RCC 7860 (cell line): ENCODE measurements at regions not wholly inside any gene's neighbourhood (a gene's known extent, or its start where the extent isn't known, plus 50 kb on each side); places are given as distances from the start of the nearest gene placed in this dataset.
A peak's percentile ranks its signal among the peaks of the same experiment; 100 is the strongest.

ENCODE experiments used
- DNase-seq: peaks from one replicate; pipeline ENCODE4 v3.0.0-alpha.2; 2015; ENCODE audit warnings: low spot score
- FAIRE-seq: peaks from 2 replicates; lab custom pipeline; 2012; peaks lifted over from hg19 to GRCh38; lab: Jason Lieb, UNC

GRCh38 chr7:142422621-142423020 is 164.8 kb upstream of the PRSS58 start:
- FAIRE-seq: no peak
- DNase-seq: no peak

DNA sequence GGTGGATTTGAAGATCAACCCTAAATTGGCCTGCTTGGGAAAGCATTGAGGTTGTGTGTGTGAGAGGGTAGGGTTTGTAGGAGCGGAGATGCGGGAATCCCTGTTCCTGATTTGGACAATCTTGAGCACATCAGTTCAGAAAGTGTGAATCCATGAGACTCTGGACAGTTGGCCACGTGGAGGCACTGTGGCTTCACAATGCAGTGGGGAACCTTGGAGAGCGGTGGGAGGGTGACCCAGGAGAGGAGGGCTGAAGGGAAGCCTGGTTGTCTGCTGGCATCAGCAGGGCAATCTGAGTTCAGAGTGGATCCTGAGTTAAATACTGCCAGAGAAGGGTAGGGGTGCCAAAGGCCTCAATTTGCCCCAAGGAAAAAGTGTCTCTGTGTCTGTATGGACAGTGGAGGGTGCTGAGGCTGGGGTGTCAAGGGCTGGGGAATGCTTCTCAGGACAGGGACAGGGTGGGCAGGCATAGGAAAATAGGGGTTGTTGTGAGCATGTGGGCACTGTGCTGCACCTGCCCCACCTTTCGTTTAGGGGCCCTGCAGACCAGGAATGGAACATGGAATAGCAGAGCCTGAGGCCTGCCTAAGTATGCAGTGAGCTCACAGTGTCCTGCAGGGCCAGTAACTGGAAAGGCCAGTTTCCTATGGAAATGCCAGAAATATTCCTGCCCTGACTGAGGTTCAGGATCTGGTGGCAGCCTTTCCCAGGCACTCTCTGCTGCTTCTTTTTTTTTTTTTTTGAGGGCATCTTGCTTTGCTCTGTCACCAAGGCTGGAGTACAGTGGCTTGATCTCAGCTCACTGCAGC is 162.9 kb upstream of the PRSS58 start:
- FAIRE-seq: no peak
- no peak for DNase-seq

DNA sequence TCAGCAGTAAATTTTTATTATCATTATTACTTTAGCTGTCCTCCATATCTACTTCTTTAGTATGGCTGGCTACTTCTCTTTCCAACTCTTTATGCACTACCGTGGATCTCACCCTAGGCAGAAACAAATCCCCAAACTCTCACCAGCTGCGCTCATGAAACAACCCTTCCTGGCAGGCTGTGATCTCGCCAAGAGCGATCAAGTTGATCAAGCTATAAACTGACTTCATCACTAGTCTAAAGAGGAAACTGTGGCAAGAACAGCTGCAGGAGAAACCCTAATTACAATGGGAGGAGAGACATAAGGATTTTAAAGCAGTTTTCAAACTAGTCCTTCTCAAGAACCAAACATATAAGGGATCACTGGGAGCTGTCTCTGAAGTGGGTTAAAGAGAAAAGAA is 160.5 kb upstream of the PRSS58 start:
- DNase-seq (no peak), FAIRE-seq (no peak)

- FAIRE-seq (no peak), DNase-seq (no peak)
Measured at GRCh38 chr7:142414915-142415314, 157.1 kb upstream of the PRSS58 start.

DNA sequence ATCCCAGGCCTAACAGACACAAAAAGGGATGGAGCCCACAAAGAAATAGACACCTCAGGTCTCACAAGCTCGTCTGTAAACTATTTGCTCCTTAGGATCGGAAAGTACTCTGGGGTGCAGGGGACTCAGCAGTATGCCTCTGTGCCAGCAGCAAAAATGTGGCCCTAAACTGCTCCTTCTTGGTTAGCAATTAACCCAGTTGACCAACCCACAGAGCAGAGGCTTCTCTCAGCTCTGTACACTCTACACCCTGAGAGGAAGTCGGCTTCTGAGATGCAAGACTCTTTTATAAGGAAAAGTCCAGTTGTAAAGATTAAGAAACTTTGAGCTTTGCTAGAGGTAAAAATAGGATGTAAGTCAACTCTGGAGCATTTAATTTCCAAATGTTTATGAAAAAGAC is 156.3 kb upstream of the PRSS58 start:
- DNase-seq (no peak), FAIRE-seq (no peak)

GRCh38 chr7:142413280-142414000 is 155.6 kb upstream of the PRSS58 start:
- FAIRE-seq (no peak), DNase-seq (no peak)

DNA sequence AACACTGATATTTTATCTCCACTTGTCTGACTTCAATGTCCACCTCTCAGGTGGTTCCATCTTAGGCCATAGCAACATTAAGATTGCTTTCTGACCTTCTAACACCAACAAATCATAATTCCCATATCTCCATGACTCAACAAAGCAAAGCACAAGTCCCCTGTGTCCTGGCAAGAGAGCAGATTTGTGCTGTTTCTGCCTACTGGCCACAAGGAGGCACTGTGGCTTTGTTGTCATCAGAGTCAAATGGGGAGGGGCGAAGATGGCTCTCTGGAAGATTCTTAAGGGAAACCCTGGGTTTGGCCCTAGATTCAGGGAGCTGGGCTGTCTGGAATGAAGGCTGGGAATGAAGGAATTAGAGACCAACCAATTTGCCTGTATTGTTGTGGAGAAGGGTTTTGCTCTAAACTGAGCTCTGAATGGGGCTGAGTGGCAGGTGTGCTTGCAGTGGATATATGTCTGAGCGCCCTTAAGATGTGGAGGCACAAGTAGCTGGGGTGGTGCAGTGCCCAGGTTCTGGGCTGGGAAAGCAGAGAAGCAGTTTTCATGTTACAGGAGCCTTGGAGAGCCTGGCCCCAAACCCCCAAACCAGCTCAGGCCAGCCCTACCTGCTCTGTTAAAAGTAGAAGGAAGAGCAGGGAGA is 154.8 kb upstream of the PRSS58 start:
- DNase-seq: peak; percentile 46
- FAIRE-seq: no peak

DNA sequence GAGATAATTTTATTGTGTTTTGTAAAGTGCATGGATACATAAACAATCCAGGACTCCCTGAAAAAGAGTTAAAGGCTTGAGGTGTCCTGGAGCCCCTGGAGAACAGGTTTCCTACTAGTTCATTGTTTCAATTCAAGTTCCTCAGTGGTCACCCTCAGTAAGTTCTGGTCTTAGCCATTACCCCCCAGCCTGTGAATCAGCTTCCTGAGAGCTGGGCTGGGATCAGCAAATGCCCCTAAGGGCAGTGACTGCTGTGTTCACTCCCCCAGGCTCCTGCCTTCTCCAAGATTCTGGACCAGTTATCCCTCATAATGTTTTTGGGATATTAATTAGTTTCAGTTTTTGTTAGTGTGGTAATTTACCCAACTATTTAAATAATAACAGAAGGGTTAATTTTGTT is 151.6 kb upstream of the PRSS58 start:
- DNase-seq (no peak), FAIRE-seq (no peak)

DNA sequence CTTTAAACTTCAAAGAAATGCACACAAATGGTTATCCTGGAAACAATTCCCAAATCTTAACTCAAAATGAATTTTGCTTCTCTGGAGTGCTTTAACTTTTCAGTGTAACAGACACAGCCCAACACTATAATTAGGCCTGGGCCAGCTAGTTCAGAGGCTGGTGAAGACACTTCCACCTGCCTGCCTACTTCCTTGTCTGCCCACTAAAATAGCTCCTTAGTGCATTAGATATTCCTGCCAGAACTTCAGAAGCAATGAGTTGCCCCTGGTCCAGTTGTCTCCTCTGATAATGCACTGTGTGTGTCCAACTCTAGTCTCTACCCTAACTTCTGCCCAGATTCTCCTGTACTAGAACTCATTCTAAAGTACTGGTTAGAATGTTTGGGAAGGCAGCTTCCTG is 150.9 kb upstream of the PRSS58 start:
- FAIRE-seq: no peak
- DNase-seq: no peak

- no peak for DNase-seq
- FAIRE-seq: no peak
Measured at GRCh38 chr7:142407939-142408570, 150.2 kb upstream of the PRSS58 start.

- FAIRE-seq: no peak
- DNase-seq: no peak
Measured at GRCh38 chr7:142405122-142405765, 147.4 kb upstream of the PRSS58 start.

- DNase-seq (no peak), FAIRE-seq (no peak)
Measured at GRCh38 chr7:142401951-142402350, 144.1 kb upstream of the PRSS58 start.

DNA sequence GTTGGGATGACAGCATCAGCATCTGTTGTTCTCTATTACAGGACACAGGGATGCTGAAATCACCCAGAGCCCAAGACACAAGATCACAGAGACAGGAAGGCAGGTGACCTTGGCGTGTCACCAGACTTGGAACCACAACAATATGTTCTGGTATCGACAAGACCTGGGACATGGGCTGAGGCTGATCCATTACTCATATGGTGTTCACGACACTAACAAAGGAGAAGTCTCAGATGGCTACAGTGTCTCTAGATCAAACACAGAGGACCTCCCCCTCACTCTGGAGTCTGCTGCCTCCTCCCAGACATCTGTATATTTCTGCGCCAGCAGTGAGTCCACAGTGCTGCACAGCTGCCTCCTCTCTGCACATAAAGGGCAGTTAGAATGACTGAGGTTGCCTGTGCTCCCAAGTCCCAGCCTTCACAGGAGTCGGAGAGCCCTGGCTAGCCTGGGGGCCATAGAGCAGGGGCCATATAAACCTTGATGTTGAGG is 142.2 kb upstream of the PRSS58 start:
- no peak for FAIRE-seq
- no peak for DNase-seq

- FAIRE-seq (no peak), DNase-seq (no peak)
Measured at GRCh38 chr7:142391191-142391992, 133.5 kb upstream of the PRSS58 start.

GRCh38 chr7:142389544-142389943 is 131.7 kb upstream of the PRSS58 start:
- no peak for FAIRE-seq
- DNase-seq: no peak

GRCh38 chr7:142385491-142386340 is 127.9 kb upstream of the PRSS58 start:
- FAIRE-seq: peak; percentile 35
- peak; percentile 69 for DNase-seq

- peak; percentile 84 for DNase-seq
- peak; percentile 90 for FAIRE-seq
Measured at GRCh38 chr7:142384493-142384922, 126.7 kb upstream of the PRSS58 start.

DNA sequence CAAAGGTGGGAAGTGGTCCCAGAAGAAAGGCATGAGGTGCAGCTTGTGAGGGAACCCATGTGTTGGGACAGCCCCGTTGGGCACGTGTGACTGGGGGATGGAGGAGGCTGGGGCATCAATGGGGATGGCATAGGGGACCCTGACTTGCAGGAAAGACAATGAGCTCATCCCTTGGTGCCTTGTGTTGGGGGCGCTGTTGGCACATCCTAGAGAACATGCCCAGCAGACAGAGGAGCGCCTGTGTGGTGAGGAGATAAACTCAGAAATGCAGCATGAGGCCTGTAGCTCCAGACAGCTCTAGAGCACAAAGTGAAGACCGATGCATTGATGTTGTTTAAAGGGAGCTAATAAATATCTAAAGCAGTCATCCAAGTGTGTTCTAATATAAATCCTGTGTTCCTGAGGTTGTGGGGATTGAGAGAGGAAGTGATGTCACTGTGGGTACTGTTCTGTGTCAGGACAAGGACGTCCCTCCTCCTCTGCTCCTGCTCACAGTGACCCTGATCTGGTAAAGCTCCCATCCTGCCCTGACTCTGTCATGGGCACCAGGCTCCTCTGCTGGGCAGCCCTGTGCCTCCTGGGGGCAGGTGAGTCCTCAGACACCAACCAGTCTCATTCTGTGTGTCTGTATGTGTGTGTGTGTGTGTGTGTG is 126.1 kb upstream of the PRSS58 start:
- DNase-seq: peak; percentile 41
- FAIRE-seq: no peak
